GM18951 (cell line): ENCODE measurements at regions not wholly inside any gene's neighbourhood (a gene's known extent, or its start where the extent isn't known, plus 50 kb on each side); places are given as distances from the start of the nearest gene placed in this dataset.

Experiments
- POLR2A ChIP-seq: IDR thresholded peaks from 4 replicates; pipeline ENCODE4 v1.6.1; 2011; ENCODE audit warnings: mild to moderate bottlenecking; ENCODE audit not compliant: insufficient read length, insufficient read depth; ENCODE audit errors: extremely low read depth
- in situ Hi-C: fragments of 300-500 bp; cut with MboI; formaldehyde crosslinking; loops from one replicate; pipeline ENCODE4 v1.12.0; 2022; ENCODE audit warnings: low sequenced_read_pairs, mixed read lengths, inconsistent platforms; ENCODE audit not compliant: unreplicated experiment

- in situ Hi-C loops: no loop called here
Measured at GRCh38 chr12:89948271-89949175, 239.9 kb upstream of the ATP2B1 start.

GRCh38 chr12:89947437-89948270 is 239.0 kb upstream of the ATP2B1 start:
- no peak for TF ChIP-seq POLR2A
- in situ Hi-C loops: no loop called here

More at GRCh38 chr12:89948271-89949175, 239.9 kb upstream of the ATP2B1 start:
- TF ChIP-seq POLR2A: no peak

DNA sequence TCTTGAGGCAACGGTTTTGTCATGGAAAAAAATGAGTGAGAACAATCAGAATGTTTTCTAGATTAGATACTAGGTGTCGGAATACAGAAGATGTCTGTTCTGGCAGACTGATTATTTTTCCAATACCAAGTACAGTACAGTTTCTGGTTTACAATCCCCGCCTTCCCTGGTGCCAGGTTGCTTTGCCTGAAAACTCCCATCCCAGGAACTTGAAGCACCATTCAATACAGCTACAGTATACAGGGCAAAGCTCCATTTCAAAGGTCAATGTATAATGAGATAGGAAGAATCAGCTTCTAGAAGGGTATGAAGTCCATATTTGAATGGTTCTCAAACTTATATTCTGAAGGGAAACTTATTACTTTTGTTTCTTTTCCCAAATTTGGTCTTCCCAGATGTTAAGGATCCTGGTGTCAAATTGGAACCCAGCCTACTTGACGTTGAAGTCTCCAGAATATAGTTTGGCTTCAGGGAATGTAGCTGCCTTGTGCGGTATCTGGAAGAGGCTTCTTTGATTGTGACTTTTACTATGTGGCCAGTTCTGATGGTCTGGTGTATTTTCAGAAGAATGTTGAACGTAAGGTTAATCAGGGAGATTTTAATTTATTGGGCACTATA is 238.0 kb upstream of the ATP2B1 start:
- in situ Hi-C loops: no loop called here
- TF ChIP-seq POLR2A: no peak

- in situ Hi-C loops: no loop called here
- no peak for TF ChIP-seq POLR2A
Measured at GRCh38 chr12:89945123-89945522, 236.5 kb upstream of the ATP2B1 start.

DNA sequence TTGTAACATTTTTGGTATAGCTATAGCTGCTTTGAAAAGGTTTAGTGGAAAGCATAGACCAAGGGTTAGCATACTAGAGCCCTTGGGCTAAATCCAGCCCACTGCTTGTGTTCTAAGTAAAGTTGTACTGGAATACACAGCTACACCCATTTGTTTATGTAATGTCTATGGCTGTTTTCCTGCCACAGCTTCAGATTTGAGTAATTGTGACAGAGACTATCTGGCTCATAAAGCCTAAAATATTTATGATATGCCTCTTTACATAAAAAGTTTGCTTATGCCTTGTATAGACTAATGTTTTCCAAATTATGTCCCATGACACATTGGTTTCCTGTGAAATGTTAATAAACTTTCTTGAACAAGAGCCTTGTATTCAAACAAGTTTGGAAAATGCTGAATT is 234.8 kb upstream of the ATP2B1 start:
- in situ Hi-C loops: no loop called here
- TF ChIP-seq POLR2A: no peak

- in situ Hi-C loops: no loop called here
- no peak for TF ChIP-seq POLR2A
Measured at GRCh38 chr12:89941436-89941835, 232.8 kb upstream of the ATP2B1 start.

GRCh38 chr12:89939522-89940215 is 231.0 kb upstream of the ATP2B1 start:
- in situ Hi-C loops: no loop called here
- no peak for TF ChIP-seq POLR2A

DNA sequence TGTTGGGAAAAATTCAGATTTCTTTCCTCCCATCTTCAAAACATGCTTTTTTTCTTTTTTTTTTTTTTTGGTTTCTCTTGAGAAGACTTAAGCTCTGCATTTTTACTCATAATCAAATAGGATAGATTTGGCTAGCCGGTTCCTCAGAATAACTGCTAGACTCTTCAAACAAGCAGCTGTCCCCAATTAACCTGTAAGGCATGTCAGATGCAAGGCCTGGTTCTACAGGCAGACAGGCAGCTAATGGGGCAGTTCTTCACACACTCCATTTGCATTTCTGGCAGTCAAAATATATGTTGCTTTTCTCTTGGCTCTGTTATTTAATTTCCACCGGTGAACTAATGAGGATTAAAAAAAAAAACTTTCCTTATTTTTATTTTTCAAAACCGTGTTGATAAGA is 228.0 kb upstream of the ATP2B1 start:
- in situ Hi-C loops: no loop called here

DNA sequence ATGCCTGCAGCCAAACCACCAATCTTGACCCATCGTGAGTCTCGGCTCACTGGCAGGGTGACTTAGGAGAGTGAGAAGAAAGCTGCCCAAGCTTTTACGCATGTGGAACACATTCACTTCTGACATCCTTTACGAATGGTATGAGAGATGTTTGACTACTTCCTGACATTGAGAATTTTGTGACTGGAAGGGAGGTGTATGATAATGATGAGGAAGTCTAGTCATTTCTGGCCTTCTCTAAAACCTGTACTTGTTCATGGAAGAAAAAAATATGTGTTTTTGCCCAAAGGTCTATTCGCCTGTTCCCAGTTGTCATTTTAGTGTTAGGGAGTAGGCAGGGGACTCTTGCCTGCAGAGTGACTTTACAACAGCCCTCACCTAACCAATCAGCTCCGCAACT is 227.2 kb upstream of the ATP2B1 start:
- no peak for TF ChIP-seq POLR2A
- in situ Hi-C loops: no loop called here

More for the DNA sequence above, 228.0 kb upstream of the ATP2B1 start:
- TF ChIP-seq POLR2A: no peak

DNA sequence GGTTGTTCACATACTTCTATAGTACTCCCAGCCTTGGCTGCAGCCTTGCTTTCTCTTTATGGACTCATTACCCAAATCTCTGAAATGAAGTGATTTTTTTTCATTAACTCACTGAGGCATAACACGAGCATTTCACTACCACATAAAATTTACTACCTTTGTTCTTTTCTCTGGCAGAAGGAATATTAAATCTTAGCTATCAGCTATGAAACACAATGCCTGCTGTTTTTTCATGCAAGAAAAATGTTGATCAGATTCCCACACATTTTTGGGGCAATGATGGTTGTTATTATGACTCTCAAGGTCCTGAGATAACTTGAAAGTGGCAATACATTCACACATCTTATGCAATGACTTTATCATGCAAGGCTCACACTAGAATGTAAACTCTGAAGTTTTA is 225.3 kb upstream of the ATP2B1 start:
- TF ChIP-seq POLR2A: no peak
- in situ Hi-C loops: no loop called here

- in situ Hi-C loops: no loop called here
- TF ChIP-seq POLR2A: no peak
Measured at GRCh38 chr12:89932954-89933353, 224.3 kb upstream of the ATP2B1 start.

DNA sequence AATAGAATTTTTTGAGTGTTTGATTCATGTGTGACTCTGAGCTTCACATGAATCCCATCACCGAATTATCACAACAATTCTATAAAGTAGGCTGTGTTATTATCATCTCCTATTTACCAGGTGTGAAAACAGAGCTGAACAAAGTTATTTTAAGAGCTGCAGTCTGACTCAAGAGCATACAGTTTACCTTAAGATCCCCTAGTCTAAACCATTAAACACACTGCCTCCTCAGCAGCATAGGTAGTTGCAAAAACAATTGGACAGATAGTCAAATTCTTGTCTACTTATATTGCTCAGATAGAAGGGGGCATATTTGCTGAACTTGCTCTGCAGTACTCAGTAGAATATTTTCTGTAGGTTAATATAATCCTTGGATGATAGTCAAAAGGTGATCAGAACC is 219.8 kb upstream of the ATP2B1 start:
- TF ChIP-seq POLR2A: no peak
- in situ Hi-C loops: no loop called here
